Stimulated activated CD8-positive, alpha-beta memory T cell treated with anti-CD3 and anti-CD28 coated beads, Interleukin-4, amount 100 ng/mL, for 4 hours (primary cell): ENCODE measurements at regions not wholly inside any gene's neighbourhood (a gene's known extent, or its start where the extent isn't known, plus 50 kb on each side); places are given as distances from the start of the nearest gene placed in this dataset.

Experiments used
- DNase-seq, 2 donors: peaks; one replicate each; pipeline ENCODE4 v3.0.0-alpha.2; 2020; ENCODE audit warnings: low read depth in 2 of 2, low spot score in 1 of 2

DNA sequence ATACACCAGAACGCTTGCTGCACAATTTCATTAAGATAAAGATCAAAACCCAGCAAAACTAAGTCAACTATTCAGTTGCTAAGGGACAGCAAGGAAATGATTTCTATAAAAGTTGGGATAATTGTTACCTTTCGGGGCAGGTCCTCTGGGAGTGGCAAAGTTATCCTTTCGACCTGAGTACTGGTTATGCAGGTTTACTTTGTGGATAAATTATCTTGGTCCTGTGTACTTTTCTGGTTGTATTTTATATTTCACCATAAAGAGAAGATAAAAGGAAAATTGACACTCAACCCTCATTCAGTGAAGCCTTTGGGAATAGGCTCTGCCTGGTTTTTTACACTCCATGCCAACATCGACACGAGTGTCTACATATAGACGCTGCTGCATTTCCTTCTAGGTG is 146.5 kb downstream of the SYK start:
- DNase-seq: no peak

DNA sequence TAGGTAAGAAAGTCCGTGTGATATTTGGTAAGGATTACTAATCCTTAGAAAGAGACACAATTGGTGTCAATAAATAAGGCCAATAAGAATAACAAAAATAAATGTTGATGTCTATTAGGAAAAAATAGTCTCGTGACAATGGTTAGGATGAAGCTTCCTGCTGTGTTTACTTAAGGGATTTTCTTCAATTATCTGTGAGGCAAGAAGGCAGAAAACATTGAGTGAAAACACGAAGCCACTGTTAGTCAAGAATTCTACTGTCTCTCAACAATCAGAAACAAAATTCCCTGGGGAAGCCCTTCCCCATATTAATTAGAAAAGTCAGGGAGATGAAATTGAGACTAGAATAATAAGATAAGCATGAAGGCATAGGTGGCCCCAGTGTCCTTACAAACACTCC is 149.0 kb downstream of the SYK start:
- DNase-seq: no peak

DNA sequence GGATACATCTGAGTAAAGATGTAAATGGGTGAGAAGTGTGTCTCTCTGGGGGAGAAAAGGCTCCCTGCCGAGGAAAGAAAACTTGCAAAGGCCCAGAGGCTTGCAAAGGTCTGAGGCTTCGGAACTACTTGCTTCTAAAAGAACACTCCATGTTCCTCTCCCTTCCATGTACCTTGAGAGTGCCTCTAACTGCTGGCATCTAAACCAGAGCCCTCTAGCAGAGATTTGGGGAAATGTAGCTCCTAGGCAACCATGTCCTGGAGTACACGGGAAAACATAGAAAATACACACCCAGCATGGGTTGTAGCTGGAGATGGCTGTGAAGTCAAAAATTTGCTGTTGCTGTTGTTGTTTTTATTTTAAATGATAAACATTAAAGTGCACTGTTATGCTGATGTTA is 151.6 kb downstream of the SYK start:
- no peak for DNase-seq

DNA sequence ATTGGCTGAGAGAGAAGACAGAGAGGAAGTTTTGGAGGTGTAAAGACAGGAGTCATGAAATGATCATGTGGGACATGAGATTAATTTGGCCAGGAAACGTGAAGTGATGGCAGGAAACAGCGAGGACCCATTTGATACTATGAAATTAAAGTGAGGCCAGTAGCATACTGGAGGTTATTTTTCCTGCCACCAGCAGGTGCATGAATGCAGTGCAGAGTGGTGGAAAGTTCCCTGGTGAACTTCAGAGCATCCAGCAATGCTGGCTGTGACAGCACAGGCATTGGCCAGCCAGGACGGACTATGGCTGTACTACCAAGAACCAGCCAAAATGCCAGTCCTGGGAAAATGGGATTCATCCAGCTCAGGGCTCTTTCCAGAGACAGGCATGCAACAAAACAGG is 152.2 kb downstream of the SYK start:
- DNase-seq: no peak

DNA sequence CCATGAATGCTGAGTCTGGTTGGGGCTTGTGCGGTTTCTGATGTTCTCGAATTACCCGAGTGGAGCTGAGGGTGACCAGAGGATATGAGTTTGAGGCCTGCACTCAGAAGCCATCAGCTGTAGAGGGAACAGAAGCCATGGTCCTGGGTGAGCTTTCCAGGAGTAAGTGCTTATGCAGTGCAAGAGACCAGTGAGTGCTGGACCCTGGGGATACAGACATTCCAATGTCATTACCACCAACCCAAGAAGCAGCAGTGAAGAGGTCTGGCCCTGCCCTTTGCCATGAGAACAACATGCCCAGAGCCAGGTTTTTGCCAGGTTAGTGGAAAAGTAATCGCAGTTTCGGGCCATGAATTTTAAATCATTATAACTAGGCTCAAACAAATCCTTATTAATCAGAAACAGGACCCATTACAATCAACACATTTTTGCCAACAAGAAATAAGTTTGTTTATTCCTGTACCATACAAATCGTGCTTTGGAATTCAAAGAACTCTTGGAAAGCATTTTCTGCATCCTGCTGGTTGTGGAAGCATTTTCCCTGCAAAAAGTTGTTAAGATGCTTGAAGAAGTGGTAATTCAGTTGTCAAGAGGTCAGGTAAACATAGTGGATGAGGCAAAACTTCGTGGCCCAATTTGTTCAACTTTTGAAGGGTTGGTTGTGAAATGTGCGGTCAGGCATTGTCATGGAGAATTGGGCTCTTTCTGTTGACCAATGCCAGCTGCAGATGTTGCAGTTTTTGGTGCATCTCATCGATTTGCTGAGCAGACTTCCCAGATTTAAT is 154.6 kb downstream of the SYK start:
- DNase-seq: no peak

DNA sequence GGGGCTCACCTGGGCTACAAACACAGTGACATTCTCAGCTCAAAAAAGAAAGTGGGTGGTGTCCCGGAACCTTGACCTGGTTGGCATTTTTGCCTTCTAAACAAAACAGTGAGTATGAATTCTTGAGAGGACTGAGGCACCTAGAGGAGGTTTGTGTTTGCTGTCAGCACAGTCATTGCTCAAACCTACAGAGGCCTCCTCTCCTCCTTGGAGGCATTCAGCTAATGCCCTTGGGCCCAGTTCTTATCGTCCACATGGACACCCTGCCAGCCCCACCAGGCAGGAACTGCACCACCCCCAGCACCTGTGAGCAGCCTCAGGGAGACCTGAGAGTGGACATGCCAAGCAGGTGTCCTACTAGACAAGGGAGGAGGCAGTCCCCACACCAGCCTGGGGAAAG is 156.7 kb downstream of the SYK start:
- DNase-seq: no peak

DNA sequence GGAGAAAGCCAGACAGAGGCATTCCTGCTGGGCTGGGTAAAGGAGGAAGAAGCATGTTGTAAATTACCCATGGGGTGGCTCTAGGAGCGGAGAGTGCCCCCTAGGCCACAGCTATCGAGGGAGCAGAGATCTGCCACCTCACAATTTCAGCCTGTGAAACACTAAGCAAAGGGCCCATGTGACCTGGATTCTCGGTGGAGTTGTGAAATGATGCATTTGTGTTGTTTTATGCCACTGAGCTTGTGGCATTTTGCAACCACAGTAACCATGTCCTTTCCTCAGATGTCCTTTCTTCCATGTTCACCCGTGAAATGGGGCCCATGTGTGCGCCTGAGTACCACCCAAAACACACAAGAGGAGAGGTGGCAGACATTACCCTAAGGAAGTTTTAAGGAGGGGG is 159.3 kb downstream of the SYK start:
- DNase-seq: no peak

DNA sequence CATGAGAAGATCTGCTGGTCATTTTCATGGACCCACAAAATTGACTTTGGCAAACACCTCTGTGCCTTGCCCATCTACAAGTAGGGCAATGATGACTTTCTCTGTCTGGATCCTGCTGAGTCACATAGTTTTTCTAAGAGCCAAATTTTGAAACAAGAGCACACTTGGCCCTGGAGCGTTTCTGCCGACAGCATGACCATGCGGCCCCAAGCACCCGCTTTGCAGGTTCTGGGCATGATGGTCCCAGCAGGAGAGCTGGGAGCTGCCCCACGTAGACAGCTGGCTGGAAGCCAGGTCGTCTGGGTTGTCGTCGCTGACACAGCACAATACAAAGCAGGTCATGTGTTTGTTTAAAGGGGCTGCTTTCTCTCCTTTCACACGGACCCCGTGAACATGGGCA is 159.8 kb downstream of the SYK start:
- no peak for DNase-seq

DNA sequence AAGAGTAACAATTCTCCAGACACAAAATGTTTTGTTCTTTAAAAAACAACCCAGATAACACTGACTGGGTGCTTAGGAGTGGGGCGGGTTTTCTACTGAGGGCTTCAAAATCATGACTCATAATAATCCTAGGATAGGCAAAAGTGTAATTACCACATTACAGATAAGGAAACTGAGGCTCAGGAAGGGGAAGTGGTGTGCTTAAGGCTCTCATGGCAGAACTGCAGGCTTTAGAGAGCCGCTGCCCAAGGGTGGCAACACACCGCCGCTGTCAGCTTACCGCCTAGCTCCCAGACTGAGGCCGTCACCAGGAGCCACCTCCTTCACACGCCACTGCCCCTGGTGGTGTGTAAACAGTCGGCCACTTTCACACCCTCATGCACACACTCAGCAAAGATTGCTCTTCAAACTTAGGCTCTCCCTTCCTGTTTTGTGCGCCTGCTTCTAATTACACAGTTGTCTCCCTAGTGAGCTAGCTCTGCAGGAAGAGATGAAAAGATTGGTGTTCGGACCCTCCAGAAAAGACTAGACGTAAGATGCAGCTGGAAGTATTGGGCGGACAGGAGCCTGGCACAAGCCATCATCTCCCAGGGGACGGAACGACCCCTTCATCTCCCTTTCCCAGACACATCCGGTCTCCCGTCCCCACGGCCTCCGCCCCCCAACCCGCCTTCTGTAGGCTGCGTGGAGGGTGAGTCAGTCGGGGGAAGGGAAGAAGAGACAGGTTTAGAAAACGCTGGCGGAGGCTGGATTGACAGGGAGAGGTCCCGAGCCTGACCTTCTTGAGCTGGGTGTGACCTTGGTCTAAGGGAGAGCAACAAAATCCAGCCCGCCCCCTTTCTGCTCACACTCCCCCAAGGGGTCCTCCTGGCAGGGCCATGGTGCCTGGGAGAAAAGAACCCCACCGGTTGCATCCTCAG is 162.7 kb downstream of the SYK start:
- no peak for DNase-seq

DNA sequence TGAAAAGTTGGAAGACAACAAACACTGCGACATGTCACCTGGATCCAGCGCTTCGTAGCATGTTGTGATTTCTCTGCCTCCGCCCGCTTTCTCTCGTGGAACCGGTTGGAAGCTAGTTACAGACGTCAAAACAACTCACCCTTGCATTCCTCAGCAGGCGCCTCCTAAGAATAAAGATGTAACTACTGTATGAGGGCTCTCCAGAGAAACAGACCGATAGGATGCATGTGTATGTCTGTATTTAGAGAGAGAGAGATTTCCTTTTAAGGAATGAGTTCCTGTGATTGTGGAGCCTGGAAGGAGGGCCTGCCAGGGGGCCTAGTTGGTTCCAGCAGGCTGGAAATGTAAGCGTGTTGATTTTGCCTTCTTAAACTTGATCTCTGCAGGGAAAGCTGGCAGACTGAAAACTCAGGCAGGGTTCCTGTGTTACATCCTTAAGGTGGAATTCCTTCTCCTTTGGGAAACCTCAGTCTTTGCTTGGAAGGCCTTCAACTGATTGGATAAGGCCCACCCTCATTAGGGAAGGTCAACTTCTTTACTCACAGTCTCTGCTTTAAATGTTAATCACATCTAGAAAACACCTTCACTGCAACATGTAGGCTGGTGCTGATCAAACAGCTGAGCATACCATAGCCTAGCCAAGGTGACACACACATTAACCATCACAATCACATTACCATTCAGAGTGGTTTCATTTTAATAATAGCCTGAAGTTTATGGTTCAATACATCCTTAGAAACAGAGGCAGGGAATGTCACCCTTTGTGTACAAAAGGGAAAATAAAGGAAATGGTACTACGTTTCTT is 163.8 kb downstream of the SYK start:
- no peak for DNase-seq

DNA sequence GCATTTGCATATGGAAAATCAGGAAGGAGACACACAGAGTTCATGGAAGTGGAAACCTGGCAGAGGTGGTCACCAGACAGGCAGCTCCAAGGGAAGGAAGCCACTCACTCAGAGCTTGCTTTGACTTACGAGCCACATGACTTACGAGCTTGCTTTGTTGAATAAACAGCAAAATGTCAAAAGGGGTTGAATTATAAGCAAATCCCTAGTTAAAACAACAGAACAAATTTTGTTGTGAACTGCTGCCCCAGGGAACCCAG is 164.3 kb downstream of the SYK start:
- no peak for DNase-seq

DNA sequence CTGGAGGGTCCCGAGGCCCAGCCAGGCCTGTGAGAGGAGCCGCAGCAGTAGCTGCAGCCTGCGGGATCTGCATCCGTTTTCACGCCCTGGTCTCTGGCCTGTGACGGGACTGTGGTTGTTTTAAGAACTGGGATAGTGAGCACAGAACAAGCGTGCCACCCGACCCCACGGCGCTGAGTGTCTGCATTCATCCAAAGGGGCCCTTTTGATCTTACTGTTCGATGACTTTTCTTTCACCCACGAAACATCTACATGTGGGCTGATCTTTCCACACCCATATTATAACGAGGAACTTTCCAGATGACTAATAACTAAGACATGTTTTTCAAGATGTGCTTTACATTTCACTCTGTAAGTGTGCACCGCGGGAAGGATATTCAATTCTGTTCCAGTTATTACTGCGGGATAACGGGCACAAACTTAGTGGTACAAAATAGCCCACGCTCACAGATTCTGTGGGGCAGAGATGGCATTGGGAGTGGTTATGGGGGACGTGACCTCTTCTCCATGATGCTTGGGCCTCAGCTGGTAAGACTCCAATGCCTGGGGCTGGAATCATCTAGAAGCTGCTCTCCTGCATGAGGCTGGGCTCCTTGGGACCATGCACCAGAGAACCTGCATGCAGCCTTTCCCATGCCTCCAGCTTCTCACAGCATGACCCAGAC is 165.0 kb downstream of the SYK start:
- DNase-seq: no peak

DNA sequence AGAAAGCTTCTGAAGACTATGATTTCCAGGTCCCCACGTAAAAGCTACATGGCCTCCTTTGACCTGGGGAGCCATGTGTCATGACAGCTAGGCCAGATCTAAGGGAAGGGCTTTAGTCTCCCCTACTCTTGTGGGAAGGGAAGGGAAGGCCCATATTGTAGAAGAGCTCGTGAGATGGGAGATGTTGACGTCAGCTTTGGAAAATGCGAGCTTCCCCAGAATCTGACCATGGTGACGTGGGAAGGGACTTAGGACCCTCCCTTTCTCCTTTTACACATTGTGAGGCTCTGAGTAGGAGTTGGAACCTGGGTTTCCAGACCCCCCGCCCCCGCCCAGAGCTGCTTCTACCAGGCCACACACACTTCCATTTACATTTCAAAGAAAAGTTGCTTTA is 165.5 kb downstream of the SYK start:
- DNase-seq: no peak

DNA sequence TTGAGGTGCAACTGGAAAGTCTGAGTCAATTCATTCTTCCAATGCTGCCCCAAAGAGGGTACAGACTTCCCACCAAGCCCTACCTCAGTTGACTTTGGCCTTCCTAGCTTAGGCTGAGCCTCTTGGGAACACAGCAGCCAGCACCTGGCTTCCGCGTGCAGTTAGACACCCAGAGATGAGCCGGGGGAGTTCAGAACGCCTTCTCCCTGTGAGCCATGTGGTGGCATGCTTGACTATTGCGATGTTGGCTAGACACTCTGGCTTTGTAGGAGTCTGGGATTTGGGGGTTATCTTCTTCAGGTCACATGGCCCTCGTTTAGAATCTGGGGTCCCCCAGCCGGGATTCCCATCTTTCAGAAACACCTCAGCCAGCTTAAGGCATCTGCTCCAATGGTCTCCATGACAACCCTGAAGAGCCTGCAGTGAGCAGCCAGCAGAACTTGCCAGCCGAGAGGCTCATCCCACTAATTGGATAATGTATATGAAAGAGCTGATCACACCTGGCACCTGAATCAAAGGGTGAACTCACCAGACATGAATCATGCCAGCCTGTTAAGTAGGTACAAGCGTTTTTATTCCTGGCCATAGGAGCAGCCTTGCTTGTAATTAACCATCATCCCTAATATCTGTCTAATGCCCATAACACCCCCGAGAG is 167.5 kb downstream of the SYK start:
- no peak for DNase-seq

DNA sequence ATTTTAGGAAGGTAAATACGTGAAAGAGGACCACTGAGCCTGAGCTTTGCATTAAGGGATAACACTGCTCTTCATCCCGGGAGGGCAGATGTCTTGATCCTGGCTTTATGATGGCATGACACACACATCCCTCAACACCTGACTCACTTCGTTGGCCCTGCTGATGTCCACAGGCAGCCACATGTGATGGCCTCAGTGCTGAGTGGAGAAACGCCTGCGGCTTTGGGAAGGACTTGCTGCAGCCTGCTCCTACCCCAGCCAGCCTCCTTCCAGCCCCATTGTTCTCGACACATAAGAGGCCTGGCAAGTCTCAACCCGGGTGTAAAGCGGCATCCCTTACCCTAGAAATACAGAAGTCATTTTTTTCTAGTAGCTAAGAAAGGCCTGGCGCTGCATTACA is 169.0 kb downstream of the SYK start:
- no peak for DNase-seq

DNA sequence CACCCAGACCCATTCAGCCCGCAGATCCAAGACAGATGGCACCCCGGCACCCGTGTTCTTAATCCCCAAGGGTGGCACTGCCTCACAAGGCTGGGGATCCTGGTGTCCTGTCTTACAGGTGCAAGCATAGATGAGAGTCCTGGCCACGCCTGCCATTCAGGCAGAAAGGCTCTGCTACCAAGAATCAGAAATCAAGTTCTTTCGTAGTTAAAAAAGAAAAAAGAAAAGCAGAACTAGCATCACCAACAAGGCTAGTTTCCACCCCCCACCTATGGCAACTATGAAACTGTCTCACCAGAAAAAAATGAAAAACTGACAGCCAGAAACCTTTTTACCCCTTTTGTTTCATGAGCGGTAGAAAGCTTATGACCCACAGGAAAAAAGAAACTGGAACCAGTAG is 170.4 kb downstream of the SYK start:
- DNase-seq: no peak

DNA sequence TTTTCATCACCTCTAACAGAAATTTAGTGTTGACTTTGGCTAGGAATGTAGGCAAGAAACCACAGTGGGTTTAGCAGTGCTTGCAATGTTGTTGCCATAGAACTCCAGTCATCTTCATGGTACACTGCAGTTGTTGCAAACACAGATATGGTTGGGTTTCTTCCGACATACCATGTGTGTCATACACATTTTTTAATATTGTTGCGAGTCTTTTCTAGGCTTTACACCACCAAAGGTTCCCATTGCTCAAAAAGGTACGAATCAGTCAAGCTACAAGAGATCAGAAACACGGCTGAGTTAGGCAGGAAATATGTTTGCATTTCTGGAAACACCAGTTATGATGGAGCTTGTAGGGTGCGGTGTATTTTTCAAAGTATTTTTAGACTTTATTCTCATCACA is 172.4 kb downstream of the SYK start:
- DNase-seq: no peak

DNA sequence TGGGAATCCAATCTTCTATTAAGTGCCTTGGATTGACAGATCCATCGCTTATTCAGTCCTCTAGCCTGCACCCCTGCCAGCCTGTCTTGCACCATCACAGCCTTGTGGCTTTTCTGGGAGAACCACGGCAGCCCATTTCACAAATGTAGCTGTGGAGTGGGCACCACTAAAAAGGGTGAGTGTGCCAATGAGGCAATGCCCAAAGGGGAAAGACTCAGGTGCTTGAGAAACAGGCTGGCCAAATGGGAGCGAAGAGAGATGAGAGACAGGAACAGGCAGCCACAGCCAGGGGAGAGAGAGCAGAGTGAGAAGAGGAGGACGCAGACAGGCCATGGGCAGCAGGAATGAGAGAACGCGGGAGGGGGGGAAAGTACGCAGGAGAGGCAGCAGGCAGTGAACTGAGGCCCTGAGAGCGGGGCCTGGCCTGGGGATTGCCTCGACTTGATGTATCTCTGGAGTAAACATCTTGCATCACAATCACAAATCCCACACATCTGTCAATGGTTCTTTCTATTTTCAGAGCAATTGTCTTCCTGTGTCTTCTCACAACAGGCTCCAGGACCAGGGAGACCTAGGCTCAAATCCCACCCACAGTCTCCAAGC is 173.1 kb downstream of the SYK start:
- no peak for DNase-seq

DNA sequence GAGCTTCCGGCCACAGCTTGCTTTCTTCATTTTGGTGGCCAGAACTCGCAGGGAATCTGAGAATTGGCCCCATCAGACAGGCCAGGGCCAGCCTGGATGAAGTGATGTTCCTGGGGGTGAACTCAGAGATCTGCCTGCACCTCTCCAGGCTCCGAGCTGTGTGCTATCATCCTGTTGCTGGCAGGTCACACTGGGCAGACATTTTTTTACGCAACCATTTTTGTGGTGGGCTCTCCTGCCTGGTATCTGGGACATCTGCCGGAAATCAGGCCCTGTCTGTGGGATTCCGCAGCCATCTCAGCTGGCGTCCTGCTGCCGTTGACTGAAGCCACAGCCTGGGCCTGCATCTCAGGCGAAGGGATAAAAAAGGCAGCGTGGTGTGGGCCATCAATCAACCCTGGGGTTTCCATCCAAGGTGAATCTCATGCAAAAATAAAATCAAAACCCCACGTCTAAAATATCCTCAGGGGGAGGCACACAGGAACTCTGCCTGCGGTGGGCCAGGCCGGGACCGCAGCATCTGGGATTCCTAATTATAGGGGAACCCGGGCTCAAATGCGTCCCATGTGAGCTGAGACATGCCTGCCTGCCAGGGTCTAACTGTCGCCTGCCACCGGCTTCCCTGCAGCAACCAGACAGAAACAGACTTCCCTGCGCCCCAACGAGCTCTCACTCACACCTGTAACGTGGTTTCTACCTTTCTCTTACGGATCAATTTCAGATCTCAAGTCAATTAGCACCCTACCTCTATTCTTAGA is 174.3 kb downstream of the SYK start:
- DNase-seq: no peak

DNA sequence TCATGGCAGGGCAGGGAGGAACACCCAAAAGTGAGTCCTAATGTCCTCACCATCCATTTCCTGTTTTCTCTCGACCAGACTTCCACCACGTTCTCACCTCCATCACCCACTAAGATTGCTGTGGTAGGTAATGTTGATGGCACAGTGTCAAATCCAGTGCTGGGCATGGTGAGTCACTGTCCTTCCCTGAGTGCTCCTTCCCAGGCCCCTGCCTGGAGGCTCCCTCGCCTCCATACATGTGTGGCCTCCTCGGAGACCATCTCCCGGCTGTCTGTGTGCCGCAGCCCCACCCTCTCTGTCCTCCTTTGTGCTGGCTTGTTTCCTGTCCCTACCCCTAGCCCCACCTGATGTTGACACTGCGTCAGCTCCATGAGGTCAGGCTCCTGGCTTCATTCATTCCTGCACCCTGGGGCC is 177.5 kb downstream of the SYK start:
- no peak for DNase-seq
